Stomach (tissue), 8 donors: ENCODE measurements at regions not wholly inside any gene's neighbourhood (a gene's known extent, or its start where the extent isn't known, plus 50 kb on each side); places are given as distances from the start of the nearest gene placed in this dataset.
"Not testable (repeated sequence)": the region's sequence is repeated elsewhere in the genome, so short reads cannot be mapped to it uniquely, and the experiment has no call there.

Experiments
- DNase-seq, 2 donors: peaks; one replicate each; pipeline versions ENCODE4 v3.0.0 to v3.0.0-alpha.2; 2013 to 2019
- H3K27ac ChIP-seq, 5 donors: fragments of 200-600 bp in 4 of 5; sonication (generic) in 4 of 5; one replicate each; pipeline ENCODE4 v1.5.1; 2013 to 2019; ENCODE audit warnings: mild to moderate bottlenecking in 1 of 5, moderate library complexity in 1 of 5
- H3K27me3 ChIP-seq, 3 donors: fragments of 200-600 bp; sonication (generic); one replicate each; pipeline ENCODE4 v1.5.1; 2017 to 2019; ENCODE audit warnings: mixed run types in 1 of 3
- H3K36me3 ChIP-seq, 4 donors: fragments of 200-600 bp; sonication (generic); 1 replicate in 3 of 4; 2 replicates in 1 of 4; pipeline ENCODE4 v1.5.1; 2016 to 2019
- H3K4me1 ChIP-seq, 4 donors: fragments of 200-600 bp; sonication (generic); one replicate each; pipeline ENCODE4 v1.5.1; 2016 to 2019
- H3K4me3 ChIP-seq, 4 donors: fragments of 200-600 bp; sonication (generic) in 3 of 4; one replicate each; pipeline ENCODE4 v1.5.1; 2016 to 2019; ENCODE audit warnings: mild to moderate bottlenecking in 1 of 4
- H3K9me3 ChIP-seq, 4 donors: fragments of 200-600 bp; sonication (generic); one replicate each; pipeline ENCODE4 v1.5.1; 2016 to 2019
- EP300 ChIP-seq: sonication (generic); formaldehyde crosslinking; IDR thresholded peaks from one replicate; pipeline ENCODE4 v1.6.1; 2017; ENCODE audit warnings: antibody characterized with exemption
- POLR2A ChIP-seq, 4 donors: fragments of 450-650 bp; IDR thresholded peaks; one replicate each; pipeline ENCODE4 v1.6.1; 2016; ENCODE audit warnings: antibody characterized with exemption in 4 of 4, control low read depth in 2 of 4, mild to moderate bottlenecking in 1 of 4, moderate library complexity in 1 of 4
- POLR2AphosphoS5 ChIP-seq, 3 donors: sonication (generic); formaldehyde crosslinking; IDR thresholded peaks; one replicate each; pipeline ENCODE4 v1.6.1; 2016; ENCODE audit warnings: antibody characterized with exemption in 3 of 3
- WGBS, 5 donors: extraction: QIAGEN DNeasy Blood & Tissue Kit in 3 of 5; methylation state at CpG; one replicate each; pipeline versions ENCODE4 v1.1.5 to v1.1.7; 2013 to 2018; 5-methylcytosine and 5-hydroxymethylcytosine counted together
- intact Hi-C: fragments of 100-400 bp; cut with DNase I; formaldehyde crosslinking; loops from one replicate; pipeline ENCODE4 v1.15.1; 2023; ENCODE audit warnings: low total_unique reads
- TF ChIP-seq, protein P1 (sequence below), 7 experiments: fragments of 450-650 bp in 4 of 7; fragments of 200-600 bp in 3 of 7; sonication (generic) in 3 of 7; IDR thresholded peaks; one replicate each; pipeline ENCODE4 v1.5.1; 2016 to 2019; ENCODE audit warnings: antibody characterized with exemption in 7 of 7, control low read depth in 2 of 7, mild to moderate bottlenecking in 1 of 7
- donor health status: healthy with polysubstance abuse.
- donor health status: Bipolar disorder and iron deficiency.
- donor health status: healthy.

DNA sequence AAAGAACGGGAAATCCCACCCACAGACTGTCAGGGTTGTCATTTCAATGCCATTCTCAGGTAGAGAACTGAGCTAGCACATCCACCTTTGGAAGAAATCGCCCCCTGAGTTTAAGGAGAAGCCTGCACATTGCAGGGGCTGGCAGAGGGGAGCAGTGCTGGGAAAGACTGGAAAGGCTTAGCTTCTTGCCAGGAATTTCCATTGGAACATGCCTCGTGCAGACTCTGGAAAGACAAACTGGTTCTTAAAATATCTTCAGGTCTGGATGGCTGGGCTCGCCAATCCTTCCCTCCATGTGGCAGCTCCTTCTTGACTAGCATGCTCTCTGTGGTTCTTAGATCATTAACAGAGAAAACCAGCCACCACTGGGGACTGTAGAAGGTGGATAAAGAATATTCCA, 414.1 kb downstream of the TSHZ3 start:
- Histone ChIP-seq H3K27ac (no peak overlapping the region), H3K27me3 (peaks cover 0 to 6% (median 0%) of the 10 kb centered on the region in 3 donors), H3K36me3 (no peaks in the 10 kb centered on the region), H3K4me1 (no peaks in the 10 kb centered on the region), H3K4me3 (no peak overlapping the region), H3K9me3 (peaks cover 0 to 2% (median 0%) of the 10 kb centered on the region in 4 donors)
- intact Hi-C loops = no loop called here
- DNase-seq = no peak
- 34 to 44% (median 39%) methylated on average over 4 of the region's 4 CpGs for WGBS, 5 donors
- no peak for TF ChIP-seq POLR2AphosphoS5 (IDR thresholded peaks at IDR 0.05)
- no peak for TF ChIP-seq POLR2A (IDR thresholded peaks at IDR 0.05)
- TF ChIP-seq EP300 = no peak
- TF ChIP-seq, protein P1, sequence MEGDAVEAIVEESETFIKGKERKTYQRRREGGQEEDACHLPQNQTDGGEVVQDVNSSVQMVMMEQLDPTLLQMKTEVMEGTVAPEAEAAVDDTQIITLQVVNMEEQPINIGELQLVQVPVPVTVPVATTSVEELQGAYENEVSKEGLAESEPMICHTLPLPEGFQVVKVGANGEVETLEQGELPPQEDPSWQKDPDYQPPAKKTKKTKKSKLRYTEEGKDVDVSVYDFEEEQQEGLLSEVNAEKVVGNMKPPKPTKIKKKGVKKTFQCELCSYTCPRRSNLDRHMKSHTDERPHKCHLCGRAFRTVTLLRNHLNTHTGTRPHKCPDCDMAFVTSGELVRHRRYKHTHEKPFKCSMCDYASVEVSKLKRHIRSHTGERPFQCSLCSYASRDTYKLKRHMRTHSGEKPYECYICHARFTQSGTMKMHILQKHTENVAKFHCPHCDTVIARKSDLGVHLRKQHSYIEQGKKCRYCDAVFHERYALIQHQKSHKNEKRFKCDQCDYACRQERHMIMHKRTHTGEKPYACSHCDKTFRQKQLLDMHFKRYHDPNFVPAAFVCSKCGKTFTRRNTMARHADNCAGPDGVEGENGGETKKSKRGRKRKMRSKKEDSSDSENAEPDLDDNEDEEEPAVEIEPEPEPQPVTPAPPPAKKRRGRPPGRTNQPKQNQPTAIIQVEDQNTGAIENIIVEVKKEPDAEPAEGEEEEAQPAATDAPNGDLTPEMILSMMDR (IDR thresholded peaks at IDR 0.05) = no peak

DNA sequence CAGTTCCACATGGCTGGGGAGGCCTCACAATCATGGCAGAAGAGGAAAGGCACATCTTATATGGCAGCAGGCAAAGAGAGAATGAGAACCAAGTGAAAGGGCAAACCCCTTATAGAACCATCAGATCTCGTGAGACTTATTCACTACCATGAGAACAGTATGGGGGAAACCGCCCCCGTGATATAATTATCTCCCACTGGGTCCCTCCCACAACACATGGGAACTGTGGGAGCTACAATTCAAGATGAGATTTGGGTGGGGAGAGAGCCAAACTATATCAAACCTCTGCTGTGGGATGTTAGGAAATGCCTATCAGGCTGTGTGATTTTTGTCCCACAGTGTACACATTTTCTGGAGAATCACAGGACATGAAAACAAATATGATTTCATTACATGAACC, 415.8 kb downstream of the TSHZ3 start:
- H3K4me1 ChIP-seq, intact Hi-C loops, H3K27me3 ChIP-seq, H3K36me3 ChIP-seq, DNase-seq, H3K9me3 ChIP-seq, H3K4me3 ChIP-seq, H3K27ac ChIP-seq: not testable (repeated sequence)
- WGBS, 5 donors = 82 to 89% (median 87%) methylated on average over 3 of the region's 3 CpGs

DNA sequence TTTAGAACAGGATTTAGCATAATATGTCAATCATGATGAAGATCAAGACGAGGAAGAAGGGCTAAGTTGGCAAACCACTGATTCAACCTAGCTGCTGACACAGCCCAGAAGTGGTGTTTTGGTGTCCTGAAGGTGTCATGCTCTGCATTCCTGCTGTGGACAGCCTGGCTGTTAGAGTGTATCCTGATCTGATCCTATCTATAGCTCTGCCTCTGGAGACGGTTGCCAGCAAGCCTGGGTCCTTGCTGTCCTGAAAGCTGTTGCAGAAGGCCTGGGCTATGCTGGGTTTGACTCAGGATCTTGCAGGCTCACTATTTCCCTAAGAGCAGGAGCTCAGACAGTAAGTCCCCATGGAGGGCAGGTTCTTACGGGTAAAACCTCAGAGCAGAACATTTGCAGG, 416.4 kb downstream of the TSHZ3 start:
- no peak for TF ChIP-seq POLR2AphosphoS5 (IDR thresholded peaks at IDR 0.05)
- no peak for TF ChIP-seq EP300
- TF ChIP-seq, protein P1 (IDR thresholded peaks at IDR 0.05) = no peak
- TF ChIP-seq POLR2A (IDR thresholded peaks at IDR 0.05) = no peak
- no peaks in the 10 kb centered on the region for H3K36me3 ChIP-seq
- intact Hi-C loops = no loop called here
- H3K4me3 ChIP-seq = no peak overlapping the region
- peaks cover 0 to 11% (median 8%) of the 10 kb centered on the region in 4 donors for H3K9me3 ChIP-seq
- H3K27me3 ChIP-seq = peaks cover 0 to 6% (median 0%) of the 10 kb centered on the region in 3 donors
- DNase-seq = no peak
- H3K4me1 ChIP-seq = no peaks in the 10 kb centered on the region
- H3K27ac ChIP-seq = no peak overlapping the region
- 47 to 62% (median 57%) methylated on average over 3 of the region's 3 CpGs for WGBS, 5 donors

DNA sequence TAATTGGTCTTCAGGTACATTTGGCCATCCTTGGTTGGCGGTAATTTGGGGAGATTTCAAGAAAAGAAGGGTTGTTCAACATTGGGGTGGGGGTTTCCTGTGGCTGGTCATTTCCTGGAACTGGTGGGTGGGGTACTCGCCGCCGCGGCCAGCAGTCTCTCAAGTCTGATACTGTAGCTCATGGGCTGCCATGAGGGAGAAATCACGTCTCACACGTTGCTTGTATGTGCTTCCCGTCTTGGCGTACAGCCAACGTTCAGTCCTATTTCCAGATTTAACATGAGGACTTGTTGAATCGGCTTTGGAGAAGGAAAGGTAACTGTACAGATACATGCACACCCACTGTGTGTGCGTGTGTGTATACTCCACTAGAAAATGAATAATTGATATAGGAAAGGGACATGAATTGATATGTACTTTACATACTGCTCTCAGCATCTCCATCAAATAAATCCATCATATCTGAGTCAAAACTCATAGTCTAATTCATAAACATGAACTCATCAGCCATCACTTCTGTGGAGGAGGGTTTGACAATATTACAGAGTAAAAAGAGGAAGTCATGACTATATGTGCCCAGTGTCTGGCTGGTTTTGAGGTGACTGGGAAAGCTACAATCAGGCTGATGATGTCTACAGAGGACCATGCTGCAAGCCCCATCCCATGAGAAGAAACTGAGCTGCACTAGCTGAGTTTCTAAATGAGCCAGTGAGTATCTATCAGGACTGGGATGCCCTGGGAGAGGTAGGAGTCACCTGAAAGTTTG, 418.1 kb downstream of the TSHZ3 start:
- intact Hi-C loops = no loop called here
- no peaks in the 10 kb centered on the region for H3K36me3 ChIP-seq
- no peak for DNase-seq
- 71 to 87% (median 82%) methylated on average over 12 of the region's 12 CpGs for WGBS, 5 donors
- no peak for TF ChIP-seq EP300
- no peak for TF ChIP-seq POLR2A (IDR thresholded peaks at IDR 0.05)
- no peak for TF ChIP-seq POLR2AphosphoS5 (IDR thresholded peaks at IDR 0.05)
- TF ChIP-seq, protein P1 (IDR thresholded peaks at IDR 0.05) = no peak
- H3K4me3 ChIP-seq = no peak overlapping the region
- peaks cover 0 to 17% (median 9%) of the 10 kb centered on the region in 4 donors for H3K9me3 ChIP-seq
- H3K4me1 ChIP-seq = no peaks in the 10 kb centered on the region
- peaks cover 0 to 6% (median 0%) of the 10 kb centered on the region in 3 donors for H3K27me3 ChIP-seq
- no peak overlapping the region for H3K27ac ChIP-seq

DNA sequence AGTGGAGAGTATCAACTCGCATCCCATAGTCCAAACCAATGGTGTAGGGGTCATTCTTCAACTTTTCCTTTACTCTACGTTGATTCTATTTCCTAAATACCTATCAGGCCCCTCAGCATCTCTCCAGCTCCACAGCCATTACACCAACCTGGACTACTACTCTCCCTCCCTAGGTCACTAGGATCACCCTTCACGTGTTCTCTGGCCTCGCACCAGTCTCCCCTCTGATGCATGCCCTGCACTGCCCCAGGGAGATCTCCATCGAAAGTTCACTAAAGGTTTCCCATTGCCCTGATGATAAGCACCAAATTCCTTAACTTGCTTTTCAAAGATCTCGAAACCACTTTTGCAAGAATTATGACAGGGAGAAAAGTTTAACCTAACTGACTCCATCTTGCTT, 421.5 kb downstream of the TSHZ3 start:
- H3K27ac ChIP-seq = no peak overlapping the region
- H3K36me3 ChIP-seq = no peaks in the 10 kb centered on the region
- WGBS, 5 donors = 74 to 85% (median 81%) methylated on average over 6 of the region's 6 CpGs
- intact Hi-C loops = no loop called here
- H3K27me3 ChIP-seq = peaks cover 0 to 6% (median 0%) of the 10 kb centered on the region in 3 donors
- no peak for DNase-seq
- no peak overlapping the region for H3K4me3 ChIP-seq
- peaks cover 0 to 6% (median 0%) of the 10 kb centered on the region in 4 donors for H3K4me1 ChIP-seq
- peaks cover 0 to 17% (median 9%) of the 10 kb centered on the region in 4 donors for H3K9me3 ChIP-seq
- TF ChIP-seq, protein P1 (IDR thresholded peaks at IDR 0.05) = no peak
- TF ChIP-seq EP300 (no peak), POLR2A (IDR thresholded peaks at IDR 0.05) (no peak), POLR2AphosphoS5 (IDR thresholded peaks at IDR 0.05) (no peak)
